A673 (cell line): ENCODE measurements at regions not wholly inside any gene's neighbourhood (a gene's known extent, or its start where the extent isn't known, plus 50 kb on each side); places are given as distances from the start of the nearest gene placed in this dataset.

ENCODE experiments used
- CTCF ChIP-seq: fragments of 300-800, 200-600 bp; sonication (generic); conservative IDR thresholded peaks from 2 replicates; pipeline ENCODE4 v1.5.1; 2017; ENCODE audit warnings: low read depth, mild to moderate bottlenecking, antibody characterized with exemption, low read length, moderate library complexity, mixed read lengths
- EZH2 ChIP-seq: fragments of 200-600 bp; sonication (generic); IDR thresholded peaks from 2 replicates; pipeline ENCODE4 v1.6.1; 2017; ENCODE audit warnings: borderline replicate concordance, low read depth, mild to moderate bottlenecking, mixed read lengths, antibody characterized with exemption, low read length; ENCODE audit not compliant: poor library complexity, severe bottlenecking

DNA sequence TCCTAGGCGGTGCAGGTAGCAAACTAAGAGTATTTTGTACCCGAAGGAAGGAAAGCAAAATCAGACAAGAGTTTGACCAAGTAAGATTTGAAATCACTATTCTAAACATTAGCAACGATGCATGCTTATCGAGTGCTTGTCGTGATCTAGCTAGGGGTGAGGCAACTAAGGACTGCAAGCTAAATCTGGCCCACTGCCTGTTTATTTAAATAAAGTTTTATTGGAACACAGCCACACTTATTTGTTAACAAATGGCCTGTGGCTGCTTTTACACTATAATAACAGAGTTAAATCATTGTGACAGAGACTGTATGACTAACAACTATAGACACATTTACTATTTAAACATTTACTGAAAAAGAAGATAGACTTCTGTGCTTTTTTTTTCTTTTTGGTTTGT lies 983.6 kb downstream of the VRK1 start:
- TF ChIP-seq CTCF (no peak), EZH2 (no peak)
